HG03565 (cell line): ENCODE measurements at regions not wholly inside any gene's neighbourhood (a gene's known extent, or its start where the extent isn't known, plus 50 kb on each side); places are given as distances from the start of the nearest gene placed in this dataset.
"Not testable (repeated sequence)": the region's sequence is repeated elsewhere in the genome, so short reads cannot be mapped to it uniquely, and the experiment has no call there.

ENCODE experiments used
- ATAC-seq: cut with Tn5 transposase; IDR thresholded peaks from one replicate; pipeline ENCODE4 v1.9.1; 2021; ENCODE audit warnings: mild to moderate bottlenecking, moderate library complexity; ENCODE audit not compliant: unreplicated experiment

GRCh38 chr21:39083377-39084008 lies 99.8 kb downstream of the PSMG1 start:
- ATAC-seq, result no peak

GRCh38 chr21:39082656-39083376 lies 100.4 kb downstream of the PSMG1 start:
- no peak for ATAC-seq

GRCh38 chr21:39080366-39080765 lies 102.9 kb downstream of the PSMG1 start:
- no peak for ATAC-seq

- ATAC-seq, result no peak
Observed at GRCh38 chr21:39079617-39080016, 103.6 kb downstream of the PSMG1 start.

GRCh38 chr21:39078322-39079065 lies 104.8 kb downstream of the PSMG1 start:
- ATAC-seq, result no peak

GRCh38 chr21:39077876-39078275 lies 105.4 kb downstream of the PSMG1 start:
- no peak for ATAC-seq

- ATAC-seq, result no peak
Observed at GRCh38 chr21:39074508-39074907, 108.7 kb downstream of the PSMG1 start.

- no peak for ATAC-seq
Observed at GRCh38 chr21:39073717-39074116, 109.5 kb downstream of the PSMG1 start.

GRCh38 chr21:39073063-39073462 lies 110.2 kb downstream of the PSMG1 start:
- no peak for ATAC-seq

GRCh38 chr21:39072468-39072867 lies 110.8 kb downstream of the PSMG1 start:
- no peak for ATAC-seq

GRCh38 chr21:39071623-39072214 lies 111.5 kb downstream of the PSMG1 start:
- no peak for ATAC-seq

GRCh38 chr21:39069856-39070255 lies 113.4 kb downstream of the PSMG1 start:
- not testable (repeated sequence) for ATAC-seq

- ATAC-seq, result no peak
Observed at GRCh38 chr21:39066829-39067780, 116.1 kb downstream of the PSMG1 start.

- ATAC-seq, result no peak
Observed at GRCh38 chr21:39065917-39066316, 117.3 kb downstream of the PSMG1 start.

GRCh38 chr21:39064325-39065012 lies 118.8 kb downstream of the PSMG1 start:
- ATAC-seq, result no peak

- no peak for ATAC-seq
Observed at GRCh38 chr21:39063517-39063916, 119.7 kb downstream of the PSMG1 start.

GRCh38 chr21:39062196-39062595 lies 121.1 kb downstream of the PSMG1 start:
- no peak for ATAC-seq

- ATAC-seq, result no peak
Observed at GRCh38 chr21:39061766-39062165, 121.5 kb downstream of the PSMG1 start.

- no peak for ATAC-seq
Observed at GRCh38 chr21:39060485-39061083, 122.7 kb downstream of the PSMG1 start.
